HCT116 (cell line): ENCODE measurements at regions not wholly inside any gene's neighbourhood (a gene's known extent, or its start where the extent isn't known, plus 50 kb on each side); places are given as distances from the start of the nearest gene placed in this dataset.

Source experiments
- ATAC-seq: fragments of 200-7000 bp; cut with Tn5 transposase; 2 replicates; pipeline ENCODE4 v1.9.1; 2020; ENCODE audit warnings: mild to moderate bottlenecking, moderate library complexity
- BruUV-seq: library from RNA; stranded (reverse); fragments of 400-500 nt; replicated peaks from 2 replicates; lab custom pipeline; 2021; lab: Mats Ljungman, UMichigan
- CTCF ChIA-PET: fragments of 300-600 bp; sonication (Branson Sonifier 250); formaldehyde crosslinking; loops from one replicate; lab custom pipeline; 2021; ENCODE audit warnings: antibody characterized with exemption; lab: Charles Lee
- POLR2A ChIA-PET: fragments of 300-600, 350-600 bp; sonication (Branson Sonifier 250); formaldehyde crosslinking; loops from one replicate; lab custom pipeline; 2021; ENCODE audit warnings: antibody characterized with exemption; lab: Charles Lee
- RAD21 ChIA-PET, 2 experiments: fragments of 300-600 bp; sonication (Branson Sonifier 250); formaldehyde crosslinking; loops; one replicate each; lab custom pipeline; 2023; ENCODE audit warnings: low total read pairs in 2 of 2; ENCODE audit not compliant: uncharacterized antibody in 2 of 2, unreplicated experiment in 2 of 2, low non-redundant PET in 1 of 2; lab: Charles Lee
- DNase-seq: peaks from one replicate; pipeline ENCODE4 v3.0.0-alpha.2; 2010; ENCODE audit warnings: low read depth, low spot score
- H2AFZ ChIP-seq: fragments of 200-600 bp; shearing (Covaris generic), sonication (generic); 2 replicates; pipeline ENCODE4 v1.6.1; 2017; ENCODE audit warnings: low read depth, mixed run types, mixed read lengths, antibody characterized with exemption, low read length; ENCODE audit not compliant: poor library complexity, severe bottlenecking
- H3K27ac ChIP-seq: 2 replicates; pipeline ENCODE4 v1.5.1; 2012; ENCODE audit warnings: low read depth, low read length
- H3K27me3 ChIP-seq: fragments of 200-600 bp; sonication (generic); 2 replicates; pipeline ENCODE4 v1.6.1; 2016; ENCODE audit warnings: mixed run types, low read length, mixed read lengths; ENCODE audit not compliant: insufficient read depth
- H3K36me3 ChIP-seq, 2 experiments: fragments of 200-500 bp in 1 of 2; fragments of 200-600 bp in 1 of 2; sonication (Bioruptor generic) in 1 of 2; sonication (generic) in 1 of 2; 2 replicates each; pipeline versions ENCODE4 v1.5.1 to v1.6.1; 2014 to 2016; ENCODE audit warnings: low read length in 2 of 2, inconsistent platforms in 1 of 2, mixed read lengths in 1 of 2, mixed run types in 1 of 2; ENCODE audit not compliant: insufficient read depth in 2 of 2, control insufficient read depth in 1 of 2
- H3K4me1 ChIP-seq, 2 experiments: fragments of 200-600 bp in 1 of 2; sonication (generic) in 1 of 2; 2 replicates each; pipeline versions ENCODE4 v1.5.1 to v1.6.1; 2012 to 2017; ENCODE audit warnings: low read length in 2 of 2, inconsistent platforms in 1 of 2, mild to moderate bottlenecking in 1 of 2, mixed read lengths in 1 of 2, mixed run types in 1 of 2, moderate library complexity in 1 of 2; ENCODE audit not compliant: insufficient read depth in 2 of 2, control insufficient read depth in 1 of 2
- H3K4me2 ChIP-seq: fragments of 200-600 bp; sonication (generic); 2 replicates; pipeline ENCODE4 v1.6.1; 2017; ENCODE audit warnings: mixed run types, low read length, mixed read lengths
- H3K4me3 ChIP-seq, 2 experiments: fragments of 200-600 bp in 1 of 2; sonication (generic) in 1 of 2; replicated peaks in 1 of 2; 2 replicates each; pipeline ENCODE4 v1.5.1; 2011 to 2016; ENCODE audit warnings: low read length in 2 of 2, control low read depth in 1 of 2, low read depth in 1 of 2, mild to moderate bottlenecking in 1 of 2, mixed read lengths in 1 of 2, mixed run types in 1 of 2
- H3K79me2 ChIP-seq: fragments of 200-600 bp; sonication (generic); 2 replicates; pipeline ENCODE4 v1.6.1; 2017; ENCODE audit warnings: mild to moderate bottlenecking, mixed run types, low read length, moderate library complexity, mixed read lengths; ENCODE audit not compliant: insufficient read depth
- H3K9ac ChIP-seq: fragments of 200-600 bp; sonication (generic); 2 replicates; pipeline ENCODE4 v1.6.1; 2016; ENCODE audit warnings: low read length, mixed read lengths
- H3K9me2 ChIP-seq: fragments of 200-600 bp; sonication (generic), shearing (Covaris generic); 2 replicates; pipeline ENCODE4 v1.6.1; 2017; ENCODE audit warnings: mixed run types, mild to moderate bottlenecking, moderate library complexity; ENCODE audit not compliant: insufficient read depth
- H3K9me3 ChIP-seq, 2 experiments: fragments of 200-500 bp in 1 of 2; fragments of 200-600 bp in 1 of 2; sonication (Bioruptor generic) in 1 of 2; sonication (generic) in 1 of 2; 2 replicates each; pipeline ENCODE4 v1.6.1; 2014 to 2017; ENCODE audit warnings: low read length in 2 of 2, mixed read lengths in 2 of 2, inconsistent platforms in 1 of 2, low read depth in 1 of 2, mild to moderate bottlenecking in 1 of 2, mixed run types in 1 of 2, moderate library complexity in 1 of 2; ENCODE audit not compliant: control insufficient read depth in 1 of 2, insufficient read depth in 1 of 2
- H4K20me1 ChIP-seq: fragments of 200-600 bp; sonication (generic), shearing (Covaris generic); 2 replicates; pipeline ENCODE4 v1.6.1; 2017; ENCODE audit warnings: mixed run types, mild to moderate bottlenecking, moderate library complexity; ENCODE audit not compliant: insufficient read depth
- ATF3 ChIP-seq: IDR thresholded peaks from 2 replicates; pipeline ENCODE4 v1.6.1; 2012
- CBX3 ChIP-seq: IDR thresholded peaks from 2 replicates; pipeline ENCODE4 v1.6.1; 2012; ENCODE audit warnings: low read depth
- CEBPB ChIP-seq: IDR thresholded peaks from 2 replicates; pipeline ENCODE4 v1.6.1; 2012; ENCODE audit warnings: low read depth
- EGR1 ChIP-seq: IDR thresholded peaks from 2 replicates; pipeline ENCODE4 v1.6.1; 2012; ENCODE audit warnings: low read depth
- ELF1 ChIP-seq: IDR thresholded peaks from 2 replicates; pipeline ENCODE4 v1.6.1; 2012; ENCODE audit warnings: low read depth, borderline replicate concordance
- EZH2phosphoT487 ChIP-seq: fragments of 200-600 bp; IDR thresholded peaks from 2 replicates; pipeline ENCODE4 v1.6.1; 2018; ENCODE audit warnings: antibody characterized with exemption, borderline replicate concordance
- FOSL1 ChIP-seq: IDR thresholded peaks from 2 replicates; pipeline ENCODE4 v1.6.1; 2012; ENCODE audit warnings: low read depth
- MAX ChIP-seq: IDR thresholded peaks from 2 replicates; pipeline ENCODE4 v1.6.1; 2012
- POLR2AphosphoS5 ChIP-seq: IDR thresholded peaks from 2 replicates; pipeline ENCODE4 v1.6.1; 2011; ENCODE audit warnings: mild to moderate bottlenecking, low read depth, low read length, moderate library complexity
- RAD21 ChIP-seq: IDR thresholded peaks from 2 replicates; pipeline ENCODE4 v1.6.1; 2012; ENCODE audit warnings: low read depth, mild to moderate bottlenecking
- SP1 ChIP-seq: IDR thresholded peaks from 2 replicates; pipeline ENCODE4 v1.6.1; 2012; ENCODE audit warnings: low read depth
- TCF7L2 ChIP-seq: IDR thresholded peaks from 2 replicates; pipeline ENCODE4 v1.7.0; 2011; ENCODE audit warnings: borderline replicate concordance, inconsistent platforms; ENCODE audit not compliant: insufficient read depth, insufficient read length; ENCODE audit errors: extremely low read depth
- YY1 ChIP-seq: IDR thresholded peaks from 2 replicates; pipeline ENCODE4 v1.6.1; 2011; ENCODE audit warnings: low read length, low read depth, moderate library complexity, mild to moderate bottlenecking; ENCODE audit not compliant: insufficient replicate concordance; ENCODE audit errors: extremely low read depth
- ZBTB33 ChIP-seq: IDR thresholded peaks from 2 replicates; pipeline ENCODE4 v1.6.1; 2011; ENCODE audit warnings: mild to moderate bottlenecking, low read length, moderate library complexity; ENCODE audit not compliant: insufficient replicate concordance; ENCODE audit errors: extremely low read depth
- ZFX ChIP-seq: fragments of 450-650 bp; IDR thresholded peaks from 2 replicates; pipeline ENCODE4 v1.6.1; 2017
- ZNF274 ChIP-seq: fragments of 200-500 bp; sonication (Bioruptor generic); IDR thresholded peaks from 2 replicates; pipeline ENCODE4 v1.6.1; 2014; ENCODE audit warnings: mild to moderate bottlenecking, low read depth, low read length, inconsistent platforms
- intact Hi-C: fragments of 100-400 bp; cut with micrococcal nuclease; formaldehyde crosslinking; loops from 2 replicates; pipeline ENCODE4 v1.10.0; 2022

GRCh38 chr6:95786802-95787201, 209.5 kb downstream of the MANEA start:
- no peaks in the 10 kb centered on the region for H3K9me2 ChIP-seq
- no peaks in the 10 kb centered on the region for H3K79me2 ChIP-seq
- POLR2A ChIA-PET = no interaction called here
- no peaks in the 10 kb centered on the region for H3K9me3 ChIP-seq
- RAD21 ChIA-PET = no interaction called here
- intact Hi-C loops = no loop called here
- no peaks in the 10 kb centered on the region for H3K27me3 ChIP-seq
- H2AFZ ChIP-seq = no peak overlapping the region
- no peak for ATAC-seq
- no peaks in the 10 kb centered on the region for H3K36me3 ChIP-seq
- DNase-seq = no peak
- no TSS peak for BruUV-seq
- no peaks in the 10 kb centered on the region for H4K20me1 ChIP-seq
- H3K4me3 ChIP-seq = no peak overlapping the region
- no peak for TF ChIP-seq ZNF274
- TF ChIP-seq MAX = no peak
- TF ChIP-seq RAD21 = no peak
- H3K4me1 ChIP-seq = no peaks in the 10 kb centered on the region
- CTCF ChIA-PET = no interaction called here
- H3K27ac ChIP-seq = no peak overlapping the region
- no peak overlapping the region for H3K4me2 ChIP-seq
- no peak overlapping the region for H3K9ac ChIP-seq

GRCh38 chr6:95790787-95791186, 213.5 kb downstream of the MANEA start:
- no peak for DNase-seq
- BruUV-seq = no TSS peak
- Histone ChIP-seq H3K27ac (no peak overlapping the region), H3K9me2 (no peaks in the 10 kb centered on the region), H4K20me1 (no peaks in the 10 kb centered on the region), H3K36me3 (no peaks in the 10 kb centered on the region), H2AFZ (no peak overlapping the region), H3K9me3 (no peaks in the 10 kb centered on the region), H3K4me2 (no peak overlapping the region), H3K9ac (no peak overlapping the region), H3K4me1 (no peaks in the 10 kb centered on the region), H3K27me3 (no peaks in the 10 kb centered on the region), H3K4me3 (no peak overlapping the region), H3K79me2 (no peaks in the 10 kb centered on the region)
- no peak for ATAC-seq
- ChIA-PET CTCF (no interaction called here), POLR2A (no interaction called here), RAD21 (no interaction called here)
- intact Hi-C loops = no loop called here
- TF ChIP-seq MAX (no peak), SP1 (no peak), ELF1 (no peak), EZH2phosphoT487 (no peak), CEBPB (no peak), FOSL1 (no peak), ZFX (no peak), EGR1 (no peak), YY1 (no peak), ZBTB33 (no peak), CBX3 (no peak), TCF7L2 (no peak), POLR2AphosphoS5 (no peak), ATF3 (no peak)
